Liver (tissue), 8 donors: ENCODE measurements at regions not wholly inside any gene's neighbourhood (a gene's known extent, or its start where the extent isn't known, plus 50 kb on each side); places are given as distances from the start of the nearest gene placed in this dataset.

Source experiments
- DNase-seq: peaks from one replicate; pipeline ENCODE4 v3.0.0-alpha.2; 2017; ENCODE audit warnings: low spot score
- H3K27ac ChIP-seq, 2 donors: one replicate each; pipeline ENCODE4 v1.7.0; 2013; ENCODE audit warnings: inconsistent platforms in 2 of 2, low read length in 2 of 2, control low read depth in 1 of 2, low read depth in 1 of 2, mild to moderate bottlenecking in 1 of 2
- H3K27me3 ChIP-seq, 4 donors: one replicate each; pipeline versions ENCODE4 v1.6.1 to v1.7.0; 2013; ENCODE audit warnings: low read length in 3 of 4, inconsistent platforms in 1 of 4, mild to moderate bottlenecking in 1 of 4, moderate library complexity in 1 of 4; ENCODE audit not compliant: control insufficient read depth in 4 of 4, insufficient read depth in 4 of 4
- H3K36me3 ChIP-seq, 4 donors: one replicate each; pipeline versions ENCODE4 v1.6.1 to v1.7.0; 2013; ENCODE audit warnings: low read length in 3 of 4, mild to moderate bottlenecking in 3 of 4, low read depth in 1 of 4, moderate library complexity in 1 of 4; ENCODE audit not compliant: control insufficient read depth in 4 of 4, insufficient read depth in 3 of 4
- H3K4me1 ChIP-seq, 4 donors: one replicate each; pipeline versions ENCODE4 v1.6.1 to v1.7.0; 2013; ENCODE audit warnings: low read length in 3 of 4, mild to moderate bottlenecking in 3 of 4, moderate library complexity in 1 of 4; ENCODE audit not compliant: control insufficient read depth in 4 of 4, insufficient read depth in 4 of 4
- H3K4me3 ChIP-seq, 3 donors: one replicate each; pipeline versions ENCODE4 v1.6.1 to v1.7.0; 2013; ENCODE audit warnings: low read length in 3 of 3, control low read depth in 1 of 3, low read depth in 1 of 3, mild to moderate bottlenecking in 1 of 3
- H3K9ac ChIP-seq, 2 donors: one replicate each; pipeline ENCODE4 v1.7.0; 2013; ENCODE audit warnings: low read length in 2 of 2, mild to moderate bottlenecking in 2 of 2, moderate library complexity in 2 of 2, control low read depth in 1 of 2, low read depth in 1 of 2
- H3K9me3 ChIP-seq, 4 donors: one replicate each; pipeline versions ENCODE4 v1.6.1 to v1.7.0; 2013; ENCODE audit warnings: low read length in 3 of 4; ENCODE audit not compliant: control insufficient read depth in 4 of 4
- EGR1 ChIP-seq, 2 donors: IDR thresholded peaks; 2 replicates each; pipeline ENCODE4 v1.6.1; 2016 to 2018; ENCODE audit warnings: antibody characterized with exemption in 2 of 2, low read depth in 2 of 2
- FOXA1 ChIP-seq: IDR thresholded peaks from 2 replicates; pipeline ENCODE4 v1.6.1; 2016; ENCODE audit warnings: antibody characterized with exemption
- FOXA2 ChIP-seq: IDR thresholded peaks from 2 replicates; pipeline ENCODE4 v1.6.1; 2016; ENCODE audit warnings: antibody characterized with exemption
- GABPA ChIP-seq, 2 donors: IDR thresholded peaks in 1 of 2; conservative IDR thresholded peaks in 1 of 2; 2 replicates each; pipeline ENCODE4 v1.6.1; 2016; ENCODE audit warnings: antibody characterized with exemption in 2 of 2, mild to moderate bottlenecking in 1 of 2, moderate library complexity in 1 of 2
- HNF4A ChIP-seq, 2 donors: conservative IDR thresholded peaks; 2 replicates each; pipeline ENCODE4 v1.6.1; 2016; ENCODE audit warnings: antibody characterized with exemption in 2 of 2, mild to moderate bottlenecking in 2 of 2
- HNF4G ChIP-seq: IDR thresholded peaks from 2 replicates; pipeline ENCODE4 v1.6.1; 2016; ENCODE audit warnings: antibody characterized with exemption
- JUND ChIP-seq, 2 donors: IDR thresholded peaks; 2 replicates each; pipeline ENCODE4 v1.6.1; 2016; ENCODE audit warnings: antibody characterized with exemption in 2 of 2
- NR2F2 ChIP-seq: IDR thresholded peaks from 2 replicates; pipeline ENCODE4 v1.6.1; 2016; ENCODE audit warnings: antibody characterized with exemption
- RAD21 ChIP-seq, 2 donors: IDR thresholded peaks; 2 replicates each; pipeline ENCODE4 v1.6.1; 2016; ENCODE audit warnings: antibody characterized with exemption in 2 of 2, mild to moderate bottlenecking in 2 of 2
- RXRA ChIP-seq, 2 donors: IDR thresholded peaks; 2 replicates each; pipeline ENCODE4 v1.6.1; 2017 to 2018; ENCODE audit warnings: antibody characterized with exemption in 2 of 2, mild to moderate bottlenecking in 1 of 2
- SP1 ChIP-seq: IDR thresholded peaks from 2 replicates; pipeline ENCODE4 v1.6.1; 2018; ENCODE audit warnings: antibody characterized with exemption, mild to moderate bottlenecking
- TAF1 ChIP-seq: conservative IDR thresholded peaks from 2 replicates; pipeline ENCODE4 v1.6.1; 2016; ENCODE audit warnings: antibody characterized with exemption, mild to moderate bottlenecking
- YY1 ChIP-seq: IDR thresholded peaks from 2 replicates; pipeline ENCODE4 v1.6.1; 2016; ENCODE audit warnings: antibody characterized with exemption, mild to moderate bottlenecking
- ZBTB33 ChIP-seq: IDR thresholded peaks from 2 replicates; pipeline ENCODE4 v1.6.1; 2016; ENCODE audit warnings: antibody characterized with exemption
- WGBS: extraction: QIAGEN DNeasy Blood & Tissue Kit; methylation state at CpG from one replicate; pipeline ENCODE4 v1.1.7; 2013; 5-methylcytosine and 5-hydroxymethylcytosine counted together
- TF ChIP-seq, protein P1 (sequence below): IDR thresholded peaks from 2 replicates; pipeline ENCODE4 v1.6.1; 2016; ENCODE audit warnings: antibody characterized with exemption, mild to moderate bottlenecking
- TF ChIP-seq, protein P2 (sequence below): IDR thresholded peaks from 2 replicates; pipeline ENCODE4 v1.6.1; 2016; ENCODE audit warnings: antibody characterized with exemption
- TF ChIP-seq, protein P3 (sequence below): IDR thresholded peaks from 2 replicates; pipeline ENCODE4 v1.6.1; 2016; ENCODE audit warnings: antibody characterized with exemption
- TF ChIP-seq, protein P4 (sequence below): fragments of 150-350 bp; IDR thresholded peaks from 2 replicates; pipeline ENCODE4 v1.5.1; 2017; ENCODE audit warnings: improper control_type of control experiment, low read depth, low read length; ENCODE audit not compliant: missing input control
- donor health status: healthy.
- donor health status: healthy.
- donor health status: healthy.
- donor health status: healthy.
- donor health status: healthy.

DNA sequence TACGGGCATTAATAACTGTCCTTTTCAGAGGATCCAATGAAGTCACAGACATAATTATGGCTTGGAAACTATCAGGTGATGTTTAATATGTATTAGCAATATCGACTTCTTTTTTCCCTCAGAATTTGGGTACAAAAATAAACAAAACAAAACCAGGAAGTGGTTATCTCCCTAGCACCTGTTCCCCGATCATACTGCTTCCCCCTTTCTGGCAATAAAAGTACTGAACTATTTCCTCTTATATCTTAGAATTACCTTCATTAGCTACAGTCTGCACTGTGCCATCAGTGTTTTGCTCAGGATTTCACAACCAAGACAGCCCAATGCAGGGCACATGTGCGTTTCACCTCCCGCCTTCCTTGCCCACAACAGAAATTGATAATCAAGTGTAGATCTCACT lies 216.9 kb upstream of the BTBD3 start:
- DNase-seq = no peak

More for the DNA sequence above, 216.9 kb upstream of the BTBD3 start:
- Histone ChIP-seq H3K9me3 (peaks cover 0 to 4% (median 0%) of the 10 kb centered on the region in 4 donors), H3K4me1 (no peaks in the 10 kb centered on the region), H3K27ac (no peak overlapping the region), H3K27me3 (no peaks in the 10 kb centered on the region), H3K4me3 (no peak overlapping the region), H3K9ac (no peak overlapping the region), H3K36me3 (no peaks in the 10 kb centered on the region)
- WGBS = 69% methylated on average over 5 of the region's 5 CpGs
- TF ChIP-seq SP1 (no peak), TAF1 (no peak), RAD21 (IDR thresholded peaks at IDR 0.05) (no peak), FOXA1 (no peak), JUND (IDR thresholded peaks at IDR 0.05) (no peak), FOXA2 (no peak), YY1 (no peak), EGR1 (IDR thresholded peaks at IDR 0.05; ENCODE audit: low read depth in 2 of 2) (no peak), NR2F2 (no peak), RXRA (IDR thresholded peaks at IDR 0.05) (no peak), GABPA (IDR thresholded peaks at IDR 0.05 in 1 of 2, conservative IDR thresholded peaks at IDR 0.05 in 1 of 2) (no peak), HNF4G (no peak), HNF4A (conservative IDR thresholded peaks at IDR 0.05) (no peak), ZBTB33 (no peak)
- TF ChIP-seq, protein P1, sequence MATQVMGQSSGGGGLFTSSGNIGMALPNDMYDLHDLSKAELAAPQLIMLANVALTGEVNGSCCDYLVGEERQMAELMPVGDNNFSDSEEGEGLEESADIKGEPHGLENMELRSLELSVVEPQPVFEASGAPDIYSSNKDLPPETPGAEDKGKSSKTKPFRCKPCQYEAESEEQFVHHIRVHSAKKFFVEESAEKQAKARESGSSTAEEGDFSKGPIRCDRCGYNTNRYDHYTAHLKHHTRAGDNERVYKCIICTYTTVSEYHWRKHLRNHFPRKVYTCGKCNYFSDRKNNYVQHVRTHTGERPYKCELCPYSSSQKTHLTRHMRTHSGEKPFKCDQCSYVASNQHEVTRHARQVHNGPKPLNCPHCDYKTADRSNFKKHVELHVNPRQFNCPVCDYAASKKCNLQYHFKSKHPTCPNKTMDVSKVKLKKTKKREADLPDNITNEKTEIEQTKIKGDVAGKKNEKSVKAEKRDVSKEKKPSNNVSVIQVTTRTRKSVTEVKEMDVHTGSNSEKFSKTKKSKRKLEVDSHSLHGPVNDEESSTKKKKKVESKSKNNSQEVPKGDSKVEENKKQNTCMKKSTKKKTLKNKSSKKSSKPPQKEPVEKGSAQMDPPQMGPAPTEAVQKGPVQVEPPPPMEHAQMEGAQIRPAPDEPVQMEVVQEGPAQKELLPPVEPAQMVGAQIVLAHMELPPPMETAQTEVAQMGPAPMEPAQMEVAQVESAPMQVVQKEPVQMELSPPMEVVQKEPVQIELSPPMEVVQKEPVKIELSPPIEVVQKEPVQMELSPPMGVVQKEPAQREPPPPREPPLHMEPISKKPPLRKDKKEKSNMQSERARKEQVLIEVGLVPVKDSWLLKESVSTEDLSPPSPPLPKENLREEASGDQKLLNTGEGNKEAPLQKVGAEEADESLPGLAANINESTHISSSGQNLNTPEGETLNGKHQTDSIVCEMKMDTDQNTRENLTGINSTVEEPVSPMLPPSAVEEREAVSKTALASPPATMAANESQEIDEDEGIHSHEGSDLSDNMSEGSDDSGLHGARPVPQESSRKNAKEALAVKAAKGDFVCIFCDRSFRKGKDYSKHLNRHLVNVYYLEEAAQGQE = no peak
- TF ChIP-seq, protein P2, sequence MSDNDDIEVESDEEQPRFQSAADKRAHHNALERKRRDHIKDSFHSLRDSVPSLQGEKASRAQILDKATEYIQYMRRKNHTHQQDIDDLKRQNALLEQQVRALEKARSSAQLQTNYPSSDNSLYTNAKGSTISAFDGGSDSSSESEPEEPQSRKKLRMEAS = no peak
- TF ChIP-seq, protein P3, sequence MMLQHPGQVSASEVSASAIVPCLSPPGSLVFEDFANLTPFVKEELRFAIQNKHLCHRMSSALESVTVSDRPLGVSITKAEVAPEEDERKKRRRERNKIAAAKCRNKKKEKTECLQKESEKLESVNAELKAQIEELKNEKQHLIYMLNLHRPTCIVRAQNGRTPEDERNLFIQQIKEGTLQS = no peak
- TF ChIP-seq, protein P4, sequence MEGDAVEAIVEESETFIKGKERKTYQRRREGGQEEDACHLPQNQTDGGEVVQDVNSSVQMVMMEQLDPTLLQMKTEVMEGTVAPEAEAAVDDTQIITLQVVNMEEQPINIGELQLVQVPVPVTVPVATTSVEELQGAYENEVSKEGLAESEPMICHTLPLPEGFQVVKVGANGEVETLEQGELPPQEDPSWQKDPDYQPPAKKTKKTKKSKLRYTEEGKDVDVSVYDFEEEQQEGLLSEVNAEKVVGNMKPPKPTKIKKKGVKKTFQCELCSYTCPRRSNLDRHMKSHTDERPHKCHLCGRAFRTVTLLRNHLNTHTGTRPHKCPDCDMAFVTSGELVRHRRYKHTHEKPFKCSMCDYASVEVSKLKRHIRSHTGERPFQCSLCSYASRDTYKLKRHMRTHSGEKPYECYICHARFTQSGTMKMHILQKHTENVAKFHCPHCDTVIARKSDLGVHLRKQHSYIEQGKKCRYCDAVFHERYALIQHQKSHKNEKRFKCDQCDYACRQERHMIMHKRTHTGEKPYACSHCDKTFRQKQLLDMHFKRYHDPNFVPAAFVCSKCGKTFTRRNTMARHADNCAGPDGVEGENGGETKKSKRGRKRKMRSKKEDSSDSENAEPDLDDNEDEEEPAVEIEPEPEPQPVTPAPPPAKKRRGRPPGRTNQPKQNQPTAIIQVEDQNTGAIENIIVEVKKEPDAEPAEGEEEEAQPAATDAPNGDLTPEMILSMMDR = no peak
